WTC11 (cell line): ENCODE measurements at regions not wholly inside any gene's neighbourhood (a gene's known extent, or its start where the extent isn't known, plus 50 kb on each side); places are given as distances from the start of the nearest gene placed in this dataset.

Source experiments
- ATAC-seq: fragments of 200-7000 bp; cut with Tn5 transposase; 2 replicates; pipeline ENCODE4 v1.10.0; 2021; ENCODE audit warnings: mild to moderate bottlenecking, moderate library complexity
- CTCF ChIA-PET: fragments of 300-600 bp; sonication (Branson Sonifier 250); formaldehyde crosslinking; loops from one replicate; lab custom pipeline; 2021; ENCODE audit warnings: antibody characterized with exemption; lab: Charles Lee
- POLR2A ChIA-PET: fragments of 350-600 bp; sonication (Branson Sonifier 250); formaldehyde crosslinking; loops from one replicate; lab custom pipeline; 2021; ENCODE audit warnings: antibody characterized with exemption; lab: Charles Lee
- DNase-seq: peaks from one replicate; pipeline ENCODE4 v3.0.0; 2021; ENCODE audit warnings: low spot score
- H3K27ac Mint-ChIP-seq: 2 replicates; pipeline ENCODE4 v1.8.0; 2021; ENCODE audit warnings: mixed read lengths
- H3K27me3 Mint-ChIP-seq: 2 replicates; pipeline ENCODE4 v1.8.0; 2021; ENCODE audit warnings: low read depth, mild to moderate bottlenecking, moderate library complexity, mixed read lengths
- H3K36me3 Mint-ChIP-seq: 2 replicates; pipeline ENCODE4 v1.8.0; 2021; ENCODE audit warnings: mixed read lengths
- H3K4me1 Mint-ChIP-seq: 2 replicates; pipeline ENCODE4 v1.8.0; 2022; ENCODE audit warnings: mixed read lengths
- H3K4me3 Mint-ChIP-seq: 2 replicates; pipeline ENCODE4 v1.8.0; 2021; ENCODE audit warnings: mild to moderate bottlenecking, moderate library complexity, mixed read lengths
- H3K9me3 Mint-ChIP-seq: 2 replicates; pipeline ENCODE4 v1.8.0; 2021; ENCODE audit warnings: mixed read lengths
- ATF2 ChIP-seq: sonication (generic); formaldehyde crosslinking; IDR thresholded peaks from 2 replicates; pipeline ENCODE4 v1.8.1; 2022; ENCODE audit warnings: low read depth, missing genetic modification reagents, borderline replicate concordance
- ATF3 ChIP-seq: sonication (generic); formaldehyde crosslinking; conservative IDR thresholded peaks from 2 replicates; pipeline ENCODE4 v1.8.1; 2022; ENCODE audit warnings: mild to moderate bottlenecking, missing genetic modification reagents
- ATF6 ChIP-seq: sonication (generic); formaldehyde crosslinking; IDR thresholded peaks from 2 replicates; pipeline ENCODE4 v1.8.1; 2023; ENCODE audit warnings: mild to moderate bottlenecking, missing genetic modification reagents
- FOXK1 ChIP-seq: sonication (generic); formaldehyde crosslinking; IDR thresholded peaks from 2 replicates; pipeline ENCODE4 v1.8.0; 2022; ENCODE audit warnings: mild to moderate bottlenecking, moderate library complexity, missing genetic modification reagents
- HMGA2 ChIP-seq: fragments of 250-450 bp; sonication (Bioruptor Pico); IDR thresholded peaks from 2 replicates; pipeline ENCODE4 v1.4.0; 2021; ENCODE audit warnings: mild to moderate bottlenecking, moderate library complexity
- IRF1 ChIP-seq: sonication (generic); formaldehyde crosslinking; IDR thresholded peaks from 2 replicates; pipeline ENCODE4 v1.8.0; 2023; ENCODE audit warnings: missing genetic modification reagents
- JUN ChIP-seq: sonication (generic); formaldehyde crosslinking; IDR thresholded peaks from 2 replicates; pipeline ENCODE4 v1.8.0; 2023; ENCODE audit warnings: mild to moderate bottlenecking, missing genetic modification reagents
- KAT7 ChIP-seq: sonication (generic); formaldehyde crosslinking; IDR thresholded peaks from 2 replicates; pipeline ENCODE4 v1.8.1; 2023; ENCODE audit warnings: missing genetic modification reagents, mild to moderate bottlenecking, borderline replicate concordance
- MAX ChIP-seq: sonication (generic); formaldehyde crosslinking; IDR thresholded peaks from 2 replicates; pipeline ENCODE4 v1.8.0; 2022; ENCODE audit warnings: mild to moderate bottlenecking, missing genetic modification reagents
- MLX ChIP-seq: sonication (generic); formaldehyde crosslinking; IDR thresholded peaks from 2 replicates; pipeline ENCODE4 v1.8.1; 2023; ENCODE audit warnings: mild to moderate bottlenecking, missing genetic modification reagents, moderate library complexity
- PRRX2 ChIP-seq: fragments of 250-450 bp; sonication (Bioruptor Pico); IDR thresholded peaks from 2 replicates; pipeline ENCODE4 v1.8.0; 2021; ENCODE audit warnings: mild to moderate bottlenecking
- SOX15 ChIP-seq: fragments of 250-450 bp; sonication (Bioruptor Pico); IDR thresholded peaks from 2 replicates; pipeline ENCODE4 v1.9.0; 2021; ENCODE audit warnings: mild to moderate bottlenecking
- SP1 ChIP-seq: sonication (generic); formaldehyde crosslinking; conservative IDR thresholded peaks from 2 replicates; pipeline ENCODE4 v1.8.1; 2022; ENCODE audit warnings: missing genetic modification reagents
- ZBTB43 ChIP-seq: sonication (generic); formaldehyde crosslinking; IDR thresholded peaks from 2 replicates; pipeline ENCODE4 v1.8.1; 2023; ENCODE audit warnings: mild to moderate bottlenecking, missing genetic modification reagents
- ZNF396 ChIP-seq: fragments of 250-450 bp; sonication (Bioruptor Pico); IDR thresholded peaks from 2 replicates; pipeline ENCODE4 v1.8.0; 2021; ENCODE audit warnings: mild to moderate bottlenecking, moderate library complexity, borderline replicate concordance
- ZNF416 ChIP-seq: fragments of 250-450 bp; sonication (Bioruptor Pico); IDR thresholded peaks from 2 replicates; pipeline ENCODE4 v1.9.0; 2021; ENCODE audit warnings: mild to moderate bottlenecking, inconsistent platforms
- ZNF423 ChIP-seq: fragments of 250-450 bp; sonication (Bioruptor Pico); IDR thresholded peaks from 2 replicates; pipeline ENCODE4 v2.1.2; 2022; ENCODE audit warnings: mild to moderate bottlenecking, moderate library complexity
- ZNF425 ChIP-seq: fragments of 250-450 bp; sonication (Bioruptor Pico); conservative IDR thresholded peaks from 2 replicates; pipeline ENCODE4 v1.9.0; 2021; ENCODE audit warnings: mild to moderate bottlenecking
- ZNF532 ChIP-seq: fragments of 250-450 bp; sonication (Bioruptor Pico); IDR thresholded peaks from 2 replicates; pipeline ENCODE4 v1.9.0; 2021; ENCODE audit warnings: mild to moderate bottlenecking, borderline replicate concordance
- ZNF671 ChIP-seq: fragments of 250-450 bp; sonication (Bioruptor Pico); IDR thresholded peaks from 2 replicates; pipeline ENCODE4 v1.8.0; 2021; ENCODE audit warnings: mild to moderate bottlenecking

- ATAC-seq = no peak
- Mint-ChIP-seq H3K4me3 (no peak overlapping the region), H3K36me3 (peaks cover 12% of the 10 kb centered on the region), H3K4me1 (peaks cover 11% of the 10 kb centered on the region), H3K27ac (peak overlapping the region; percentile 27; the same call in 1 of the 2 replicates), H3K27me3 (no peaks in the 10 kb centered on the region), H3K9me3 (no peaks in the 10 kb centered on the region)
- CTCF ChIA-PET = interaction anchor here (0.6 kb wide), 1 partner anchor 627 kb away, joined by 3 read pairs; no protein-coding TSS in a partner anchor
- DNase-seq = no peak
- TF ChIP-seq ZBTB43 (no peak), ATF6 (CRISPR knock-in tag) (no peak), ZNF532 (CRISPR knock-in tag) (no peak), IRF1 (no peak), KAT7 (no peak), ZNF425 (CRISPR knock-in tag) (no peak), ATF2 (CRISPR knock-in tag) (no peak), MLX (CRISPR knock-in tag) (no peak), ZNF423 (CRISPR knock-in tag) (no peak), FOXK1 (CRISPR knock-in tag) (no peak)
- POLR2A ChIA-PET = no interaction called here
Observed at GRCh38 chrX:45750639-45751038, 550.0 kb upstream of the DIPK2B start.

- H3K27ac Mint-ChIP-seq = no peak overlapping the region
- no peak overlapping the region for H3K4me3 Mint-ChIP-seq
- peaks cover 11% of the 10 kb centered on the region for H3K4me1 Mint-ChIP-seq
- ATAC-seq (no peak), DNase-seq (no peak)
- no peaks in the 10 kb centered on the region for H3K9me3 Mint-ChIP-seq
- no peaks in the 10 kb centered on the region for H3K27me3 Mint-ChIP-seq
- POLR2A ChIA-PET = no interaction called here
- peaks cover 19% of the 10 kb centered on the region for H3K36me3 Mint-ChIP-seq
- CTCF ChIA-PET = no interaction called here
- no peak for TF ChIP-seq ZNF416 (CRISPR knock-in tag)
- TF ChIP-seq ZNF423 (CRISPR knock-in tag) = no peak
- TF ChIP-seq ZNF671 (CRISPR knock-in tag) = no peak
- no peak for TF ChIP-seq JUN (CRISPR knock-in tag)
- TF ChIP-seq MLX (CRISPR knock-in tag) = no peak
- no peak for TF ChIP-seq MAX (CRISPR knock-in tag)
- TF ChIP-seq PRRX2 (CRISPR knock-in tag) = no peak
- no peak for TF ChIP-seq SOX15
- TF ChIP-seq SP1 (CRISPR knock-in tag) = no peak
- TF ChIP-seq ATF3 (CRISPR knock-in tag) = no peak
- TF ChIP-seq HMGA2 = no peak
- TF ChIP-seq ZNF396 (CRISPR knock-in tag) = no peak
Observed at GRCh38 chrX:45749375-45749774, 548.7 kb upstream of the DIPK2B start.
